HG03469 (cell line): ENCODE measurements at regions not wholly inside any gene's neighbourhood (a gene's known extent, or its start where the extent isn't known, plus 50 kb on each side); places are given as distances from the start of the nearest gene placed in this dataset.

Source experiments
- ATAC-seq: cut with Tn5 transposase; IDR thresholded peaks from one replicate; pipeline ENCODE4 v1.9.1; 2021; ENCODE audit warnings: mild to moderate bottlenecking, moderate library complexity, moderate number of reproducible peaks; ENCODE audit not compliant: unreplicated experiment

DNA sequence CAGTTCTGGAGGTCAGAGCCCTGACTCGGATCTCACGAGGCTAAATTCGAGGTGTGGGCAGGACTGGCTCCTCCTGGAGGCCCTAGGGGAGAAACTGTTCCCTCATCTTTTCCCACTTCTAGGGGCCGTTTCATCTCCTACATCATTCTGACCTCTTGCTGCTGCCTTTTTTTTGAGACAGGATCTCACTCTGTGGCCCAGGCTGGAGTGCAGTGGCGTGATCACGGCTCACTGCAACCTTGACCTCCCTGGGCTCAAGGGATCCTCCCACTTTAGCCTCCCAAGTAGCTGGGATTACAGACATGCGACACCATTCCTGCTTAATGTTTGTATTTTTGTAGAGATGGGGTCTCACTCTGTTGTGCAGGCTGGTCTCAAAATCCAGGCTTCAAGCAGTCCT lies 244.1 kb upstream of the GSE1 start:
- no peak for ATAC-seq

DNA sequence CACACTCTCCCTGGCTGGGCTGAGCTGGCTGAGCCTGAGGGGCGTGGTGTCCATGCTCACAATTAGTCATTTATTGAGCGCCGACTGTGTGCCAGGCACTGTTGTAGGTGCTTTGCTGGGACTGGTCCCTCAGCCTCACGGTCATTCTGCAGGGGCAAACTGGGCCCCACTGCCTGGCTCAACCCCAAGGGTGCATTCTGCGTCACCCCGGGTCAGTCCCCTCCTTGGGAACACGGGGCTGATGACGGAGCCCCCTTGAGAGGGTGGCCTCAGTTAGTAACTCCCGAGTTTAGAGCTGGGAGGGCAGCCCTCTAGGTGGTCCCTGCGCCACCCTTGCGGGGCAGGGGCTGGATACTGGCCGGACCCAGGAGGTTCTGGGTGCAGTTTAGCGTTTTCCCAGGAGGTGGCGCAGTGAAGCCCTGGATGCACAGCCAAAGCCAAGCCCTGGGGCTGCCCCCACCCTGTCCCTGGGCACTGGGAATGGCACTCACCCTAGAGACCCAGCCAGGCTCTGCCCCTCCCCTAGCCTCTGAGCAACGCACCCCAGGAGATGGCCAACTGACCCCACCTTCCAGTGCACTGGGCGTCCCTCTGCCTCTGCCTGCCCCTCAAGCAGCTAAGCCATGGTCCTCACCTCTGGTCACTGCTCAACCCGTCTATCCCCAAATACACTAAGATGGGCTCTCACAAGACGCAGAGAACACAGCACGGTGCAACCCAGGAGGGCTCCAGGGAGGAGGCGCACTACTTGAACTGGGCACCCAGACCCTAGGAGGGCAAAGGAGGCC lies 243.2 kb upstream of the GSE1 start:
- ATAC-seq: no peak

DNA sequence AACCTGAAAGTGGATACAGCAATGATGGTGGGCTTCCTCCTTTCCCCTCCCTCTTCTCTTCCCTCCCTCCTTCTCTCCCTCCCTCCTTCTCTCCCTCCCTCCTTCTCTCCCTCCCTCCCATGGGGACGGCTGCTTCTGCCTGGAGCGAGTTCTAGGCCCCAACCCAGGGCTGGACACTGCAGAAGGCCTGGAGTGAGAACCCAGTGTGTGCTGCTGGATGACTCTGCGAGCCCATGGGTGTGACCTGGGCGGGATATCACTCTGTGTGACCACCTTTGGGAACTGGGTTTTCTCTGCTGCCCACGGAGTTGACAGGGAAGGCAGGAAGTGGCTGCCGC lies 242.6 kb upstream of the GSE1 start:
- ATAC-seq: no peak

- no peak for ATAC-seq
Observed at GRCh38 chr16:85370881-85371651, 242.1 kb upstream of the GSE1 start.

GRCh38 chr16:85371948-85372347 lies 241.2 kb upstream of the GSE1 start:
- no peak for ATAC-seq

- no peak for ATAC-seq
Observed at GRCh38 chr16:85372627-85373372, 240.3 kb upstream of the GSE1 start.

GRCh38 chr16:85373741-85374570 lies 239.2 kb upstream of the GSE1 start:
- ATAC-seq: no peak

DNA sequence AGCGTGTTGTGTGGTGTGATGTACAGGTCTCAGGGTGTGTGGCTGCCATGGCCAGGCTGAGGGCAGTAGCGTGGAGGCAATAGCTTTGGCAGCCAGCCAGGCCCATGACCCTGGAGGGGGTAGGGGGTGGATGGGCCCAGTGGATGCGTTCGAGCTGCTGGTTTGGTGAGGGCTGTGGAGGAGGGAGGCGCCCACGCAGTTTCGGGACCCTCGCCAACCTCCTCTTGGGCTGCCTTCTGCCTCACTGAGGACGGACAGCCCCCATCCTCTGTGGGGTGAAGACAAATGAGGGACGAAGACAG lies 238.6 kb upstream of the GSE1 start:
- ATAC-seq: no peak

- no peak for ATAC-seq
Observed at GRCh38 chr16:85375282-85375681, 237.8 kb upstream of the GSE1 start.

- ATAC-seq: no peak
Observed at GRCh38 chr16:85376292-85377095, 236.6 kb upstream of the GSE1 start.

GRCh38 chr16:85377388-85378144 lies 235.6 kb upstream of the GSE1 start:
- no peak for ATAC-seq

DNA sequence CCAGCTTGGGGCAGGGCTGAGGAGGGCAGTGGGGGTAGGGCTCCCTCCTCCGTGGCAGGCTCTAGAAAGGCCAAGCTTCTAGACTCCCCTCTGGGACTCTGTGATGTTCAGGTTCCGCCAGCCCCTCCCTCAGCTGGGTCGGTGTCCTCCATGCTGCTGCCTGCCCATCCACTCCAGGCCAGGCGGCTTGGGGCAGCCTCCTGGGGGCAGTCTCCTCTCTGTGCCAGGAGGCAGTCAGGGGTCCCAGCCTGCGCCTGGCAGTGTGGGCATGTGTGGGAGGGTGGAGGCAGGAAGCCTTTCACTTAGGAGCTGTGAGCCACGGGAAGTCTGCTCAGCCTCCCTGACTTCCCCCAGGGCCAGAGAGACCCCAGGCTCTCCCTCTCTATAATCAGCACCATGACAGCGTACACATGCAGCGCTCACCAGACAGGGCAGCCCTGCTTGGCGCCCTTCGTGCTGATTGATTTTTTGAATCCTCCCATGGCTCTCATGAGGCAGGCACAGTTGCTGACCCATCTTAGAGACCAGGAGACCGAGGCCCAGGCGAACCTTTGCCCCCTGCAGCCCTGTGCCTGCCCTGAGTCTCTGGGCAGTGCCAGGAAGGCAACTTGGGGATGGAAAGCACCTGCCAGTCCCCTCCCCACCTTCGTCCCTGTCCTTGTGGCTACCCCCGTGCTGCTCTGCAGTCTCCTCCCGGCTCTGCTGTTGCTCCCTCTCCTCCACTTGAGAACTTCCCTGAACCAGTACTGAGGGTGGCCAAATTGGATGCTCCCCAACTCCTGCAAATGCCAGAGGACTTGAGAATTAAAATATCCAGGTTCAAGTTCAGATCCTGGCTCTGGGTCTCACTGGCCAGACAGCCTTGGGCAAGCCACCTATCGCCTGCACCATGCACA lies 234.7 kb upstream of the GSE1 start:
- ATAC-seq: no peak

GRCh38 chr16:85379041-85380001 lies 233.8 kb upstream of the GSE1 start:
- ATAC-seq: no peak

DNA sequence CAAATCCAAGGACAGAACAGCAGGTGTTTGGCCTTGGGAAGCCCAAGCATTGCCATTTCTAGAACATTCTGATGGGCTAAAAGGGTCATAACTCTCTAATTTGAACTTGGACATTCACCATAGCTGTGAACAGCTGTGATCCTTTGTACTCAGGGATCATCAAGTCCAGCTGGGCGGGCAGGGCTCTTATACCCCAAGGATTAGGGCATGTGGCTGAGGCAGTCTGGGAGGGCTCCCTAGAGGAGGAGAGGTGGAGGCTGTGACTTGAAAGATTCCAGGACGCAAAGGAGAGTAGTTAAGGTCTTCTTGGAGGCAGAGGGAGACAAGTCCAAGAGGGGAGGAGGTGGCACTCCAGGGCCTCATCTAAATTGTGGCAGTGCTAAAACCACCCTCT lies 233.1 kb upstream of the GSE1 start:
- ATAC-seq: no peak

DNA sequence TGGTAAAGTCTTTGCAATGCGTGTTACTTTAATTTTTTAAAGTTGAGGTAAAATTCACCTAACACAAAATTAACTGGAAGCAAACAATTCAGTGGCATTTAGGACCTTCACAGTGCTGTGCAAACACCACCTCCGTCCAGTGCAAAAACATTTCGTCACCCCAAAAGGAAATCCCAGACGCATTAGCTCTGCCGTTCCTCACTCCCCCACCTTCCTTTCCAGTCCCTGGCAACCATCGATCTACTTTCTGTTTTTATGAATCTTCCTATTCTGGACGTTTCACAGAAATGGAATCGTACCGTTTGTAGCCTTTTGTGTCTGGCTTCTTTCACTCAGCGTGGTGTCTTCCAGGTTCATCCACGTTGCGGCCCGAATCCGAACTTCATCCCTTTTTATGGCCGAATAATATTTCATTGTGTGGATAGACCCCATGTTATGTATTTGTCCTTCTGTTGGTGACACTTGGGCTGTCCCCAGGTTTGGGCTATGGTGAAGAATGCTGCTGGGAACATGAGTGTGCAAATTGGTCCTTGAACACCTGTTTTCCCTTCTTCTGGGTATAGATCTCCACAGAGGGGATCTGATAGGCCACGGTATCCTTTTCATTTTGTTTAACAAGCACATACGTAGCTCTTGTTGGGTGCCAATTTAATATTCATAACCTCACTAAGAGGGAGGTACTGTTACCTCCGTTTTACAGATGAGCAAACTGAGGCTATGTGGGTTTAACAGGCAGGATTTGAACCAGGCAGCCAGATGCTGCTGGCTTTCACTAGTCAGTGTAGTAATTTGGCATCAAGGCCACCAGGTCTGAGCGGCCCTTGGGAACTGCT lies 232.0 kb upstream of the GSE1 start:
- ATAC-seq: no peak

- ATAC-seq: no peak
Observed at GRCh38 chr16:85381738-85382592, 231.2 kb upstream of the GSE1 start.
